SK-N-SH (cell line): ENCODE measurements at regions not wholly inside any gene's neighbourhood (a gene's known extent, or its start where the extent isn't known, plus 50 kb on each side); places are given as distances from the start of the nearest gene placed in this dataset.

ENCODE experiments used
- CTCF ChIP-seq: fragments of 200-600 bp; sonication (generic); IDR thresholded peaks from 2 replicates; pipeline ENCODE4 v1.6.1; 2017; ENCODE audit warnings: antibody characterized with exemption, mild to moderate bottlenecking, moderate library complexity
- EP300 ChIP-seq, 2 experiments: IDR thresholded peaks; 2 replicates each; pipeline versions ENCODE4 v1.4.0 to v1.6.1; 2012; ENCODE audit warnings: borderline replicate concordance in 1 of 2, low read depth in 1 of 2, low read length in 1 of 2
- GATA2 ChIP-seq: sonication (generic); formaldehyde crosslinking; IDR thresholded peaks from 2 replicates; pipeline ENCODE4 v1.5.0; 2020; ENCODE audit warnings: mild to moderate bottlenecking, missing genetic modification reagents
- MXI1 ChIP-seq: IDR thresholded peaks from 2 replicates; pipeline ENCODE4 v1.6.1; 2012; ENCODE audit warnings: mild to moderate bottlenecking, low read depth, low read length, improper control_type of control experiment
- NFIC ChIP-seq: IDR thresholded peaks from 2 replicates; pipeline ENCODE4 v1.4.0; 2012; ENCODE audit warnings: borderline replicate concordance
- PBX3 ChIP-seq: IDR thresholded peaks from 2 replicates; pipeline ENCODE4; 2012
- RCOR1 ChIP-seq: fragments of 150-350 bp; IDR thresholded peaks from 2 replicates; pipeline ENCODE4 v1.6.1; 2017; ENCODE audit warnings: antibody characterized with exemption, low read length

- TF ChIP-seq CTCF = no peak
- no peak for TF ChIP-seq PBX3
- TF ChIP-seq MXI1 = no peak
- no peak for TF ChIP-seq RCOR1
- no peak for TF ChIP-seq EP300 (IDR thresholded peaks at IDR 0.05; ENCODE audit: borderline replicate concordance in 1 of 2, low read depth in 1 of 2, low read length in 1 of 2)
- no peak for TF ChIP-seq NFIC
- no peak for TF ChIP-seq GATA2 (CRISPR knock-in tag)
Measured at GRCh38 chr9:7894231-7894630, 94.7 kb upstream of the DMAC1 start.
